ENCODE measurements at regions not wholly inside any gene's neighbourhood (a gene's known extent, or its start where the extent isn't known, plus 50 kb on each side); places are given as distances from the start of the nearest gene placed in this dataset.

DNA sequence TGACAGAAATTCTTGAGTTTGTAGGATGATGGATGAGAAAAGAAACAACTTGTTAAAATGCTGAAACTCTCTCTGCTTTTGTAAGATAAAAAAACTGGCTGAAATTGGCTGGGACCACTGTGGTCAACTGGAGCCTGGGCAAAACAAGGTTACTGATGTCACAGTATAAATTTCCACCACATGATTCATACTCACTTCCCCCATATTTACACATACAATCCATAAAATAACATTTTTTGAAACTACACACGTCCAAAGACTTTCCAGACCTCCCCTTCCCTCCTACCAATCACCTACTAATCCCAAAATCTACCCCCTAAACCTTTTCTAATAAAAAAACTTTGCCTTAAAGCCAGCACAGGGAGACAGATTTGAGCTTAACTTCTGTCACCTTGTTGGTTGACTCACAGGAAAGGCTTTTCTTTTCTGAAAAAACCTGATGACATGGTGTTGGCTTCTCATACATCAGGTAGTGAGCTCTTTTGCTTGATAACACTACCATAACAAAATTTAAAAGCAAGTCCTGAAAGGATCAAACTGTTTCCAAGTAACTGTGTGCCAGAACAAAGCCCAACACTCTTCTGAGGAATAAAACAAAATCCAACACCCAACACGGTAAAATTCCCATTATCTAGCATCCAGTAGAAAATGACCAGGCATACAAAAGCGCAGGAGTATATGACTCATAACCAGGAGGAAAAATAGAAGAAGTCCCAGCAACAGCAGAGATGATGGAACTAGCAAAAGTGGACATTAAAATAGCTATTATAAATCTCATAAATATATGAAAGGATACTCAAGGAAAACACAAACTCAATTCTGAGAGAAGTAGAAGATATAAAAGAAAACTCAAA is 87.3 kb upstream of the SNRK start:
- TF ChIP-seq, protein P1, sequence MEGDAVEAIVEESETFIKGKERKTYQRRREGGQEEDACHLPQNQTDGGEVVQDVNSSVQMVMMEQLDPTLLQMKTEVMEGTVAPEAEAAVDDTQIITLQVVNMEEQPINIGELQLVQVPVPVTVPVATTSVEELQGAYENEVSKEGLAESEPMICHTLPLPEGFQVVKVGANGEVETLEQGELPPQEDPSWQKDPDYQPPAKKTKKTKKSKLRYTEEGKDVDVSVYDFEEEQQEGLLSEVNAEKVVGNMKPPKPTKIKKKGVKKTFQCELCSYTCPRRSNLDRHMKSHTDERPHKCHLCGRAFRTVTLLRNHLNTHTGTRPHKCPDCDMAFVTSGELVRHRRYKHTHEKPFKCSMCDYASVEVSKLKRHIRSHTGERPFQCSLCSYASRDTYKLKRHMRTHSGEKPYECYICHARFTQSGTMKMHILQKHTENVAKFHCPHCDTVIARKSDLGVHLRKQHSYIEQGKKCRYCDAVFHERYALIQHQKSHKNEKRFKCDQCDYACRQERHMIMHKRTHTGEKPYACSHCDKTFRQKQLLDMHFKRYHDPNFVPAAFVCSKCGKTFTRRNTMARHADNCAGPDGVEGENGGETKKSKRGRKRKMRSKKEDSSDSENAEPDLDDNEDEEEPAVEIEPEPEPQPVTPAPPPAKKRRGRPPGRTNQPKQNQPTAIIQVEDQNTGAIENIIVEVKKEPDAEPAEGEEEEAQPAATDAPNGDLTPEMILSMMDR (IDR thresholded peaks at IDR 0.05; ENCODE audit: borderline replicate concordance, extremely low read depth, low read length, poor library complexity, severe bottlenecking) = no peak
- TF ChIP-seq EZH2 (IDR thresholded peaks at IDR 0.05; ENCODE audit: borderline replicate concordance, low read depth, low read length, severe bottlenecking) = no peak
